ENCODE measurements at regions not wholly inside any gene's neighbourhood (a gene's known extent, or its start where the extent isn't known, plus 50 kb on each side); places are given as distances from the start of the nearest gene placed in this dataset.
"Not testable (repeated sequence)": the region's sequence is repeated elsewhere in the genome, so short reads cannot be mapped to it uniquely, and the experiment has no call there.

DNA sequence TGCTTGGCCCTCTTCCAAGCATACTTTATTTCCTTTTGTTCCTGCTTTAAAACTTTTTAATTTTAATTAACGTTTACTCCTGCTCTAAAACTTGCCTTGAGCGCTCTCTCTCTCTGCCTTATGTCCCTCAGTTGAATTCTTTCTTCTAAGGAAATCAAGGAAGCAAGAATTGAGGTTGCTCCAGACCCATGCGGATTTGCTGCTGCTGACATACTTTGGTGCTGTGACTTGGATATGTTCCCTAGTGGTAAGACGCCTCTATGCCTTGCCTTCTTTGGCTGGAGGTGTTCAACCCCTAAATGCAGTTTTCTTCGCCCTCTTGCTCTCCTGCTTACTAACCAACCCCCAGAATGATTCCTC is 148.1 kb downstream of the ADSS2 start:
- ChIA-PET CTCF (no interaction called here), POLR2A (no interaction called here)
- intact Hi-C loops (cut with micrococcal nuclease) = no loop called here
- DNase-seq (no peak), ATAC-seq (no peak)
- TF ChIP-seq, protein P1, sequence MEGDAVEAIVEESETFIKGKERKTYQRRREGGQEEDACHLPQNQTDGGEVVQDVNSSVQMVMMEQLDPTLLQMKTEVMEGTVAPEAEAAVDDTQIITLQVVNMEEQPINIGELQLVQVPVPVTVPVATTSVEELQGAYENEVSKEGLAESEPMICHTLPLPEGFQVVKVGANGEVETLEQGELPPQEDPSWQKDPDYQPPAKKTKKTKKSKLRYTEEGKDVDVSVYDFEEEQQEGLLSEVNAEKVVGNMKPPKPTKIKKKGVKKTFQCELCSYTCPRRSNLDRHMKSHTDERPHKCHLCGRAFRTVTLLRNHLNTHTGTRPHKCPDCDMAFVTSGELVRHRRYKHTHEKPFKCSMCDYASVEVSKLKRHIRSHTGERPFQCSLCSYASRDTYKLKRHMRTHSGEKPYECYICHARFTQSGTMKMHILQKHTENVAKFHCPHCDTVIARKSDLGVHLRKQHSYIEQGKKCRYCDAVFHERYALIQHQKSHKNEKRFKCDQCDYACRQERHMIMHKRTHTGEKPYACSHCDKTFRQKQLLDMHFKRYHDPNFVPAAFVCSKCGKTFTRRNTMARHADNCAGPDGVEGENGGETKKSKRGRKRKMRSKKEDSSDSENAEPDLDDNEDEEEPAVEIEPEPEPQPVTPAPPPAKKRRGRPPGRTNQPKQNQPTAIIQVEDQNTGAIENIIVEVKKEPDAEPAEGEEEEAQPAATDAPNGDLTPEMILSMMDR (IDR thresholded peaks at IDR 0.05) = no peak
- no peak overlapping the region for H3K4me3 Mint-ChIP-seq
- peaks cover 5% of the 10 kb centered on the region for H3K4me1 Mint-ChIP-seq (ENCODE audit: low read depth)
- no peak overlapping the region for H3K27ac Mint-ChIP-seq
- no peaks in the 10 kb centered on the region for H3K27me3 Mint-ChIP-seq
- H3K9me3 Mint-ChIP-seq = peaks cover 2% of the 10 kb centered on the region
- no peaks in the 10 kb centered on the region for H3K36me3 Mint-ChIP-seq (ENCODE audit: low read depth)

DNA sequence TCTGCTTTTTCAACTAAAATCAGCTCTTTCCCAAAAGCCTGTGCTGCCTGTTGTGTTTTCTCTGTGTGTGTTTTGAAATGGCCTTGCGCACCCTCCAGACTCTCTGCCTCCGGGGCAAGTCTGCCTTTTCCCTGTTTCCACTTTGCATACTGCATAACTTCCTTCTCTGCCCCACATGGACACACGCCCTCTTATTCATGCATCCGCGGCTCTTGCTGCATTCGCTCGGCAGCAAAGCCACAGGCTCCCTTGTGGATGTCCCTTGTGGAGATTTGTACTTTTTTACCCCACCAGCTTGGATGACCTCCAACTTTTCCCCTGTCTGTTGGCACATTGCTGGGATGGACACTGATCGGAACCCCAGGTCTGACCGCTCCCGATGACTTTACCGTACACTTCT is 147.6 kb downstream of the ADSS2 start:
- Mint-ChIP-seq H3K9me3 (peaks cover 2% of the 10 kb centered on the region), H3K4me3 (no peak overlapping the region), H3K27me3 (no peaks in the 10 kb centered on the region), H3K27ac (no peak overlapping the region), H3K4me1 (ENCODE audit: low read depth) (peaks cover 4% of the 10 kb centered on the region), H3K36me3 (ENCODE audit: low read depth) (no peaks in the 10 kb centered on the region)
- DNase-seq = no peak
- intact Hi-C loops (cut with micrococcal nuclease) = no loop called here
- ChIA-PET CTCF (no interaction called here), POLR2A (no interaction called here)
- no peak for ATAC-seq
- TF ChIP-seq, protein P1 (IDR thresholded peaks at IDR 0.05) = no peak

DNA sequence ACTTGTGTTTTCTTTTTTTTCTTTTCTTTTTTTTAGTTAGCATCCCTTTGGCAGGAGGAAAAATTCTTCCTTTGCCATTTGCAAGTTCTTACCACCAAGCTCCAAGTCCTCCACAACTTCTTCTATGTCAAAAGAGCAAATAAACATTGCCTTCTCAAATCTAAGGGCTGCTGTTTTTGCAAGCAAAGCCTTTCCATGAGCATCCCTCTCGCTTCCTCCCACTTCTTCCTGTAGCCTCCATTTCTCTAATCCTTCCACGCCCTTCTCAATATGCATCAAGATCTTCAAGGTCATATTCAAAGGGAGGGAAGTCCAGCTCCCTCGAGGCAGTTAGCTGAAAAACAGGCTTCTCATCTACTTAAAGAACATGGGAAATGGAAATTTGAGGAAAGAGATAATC is 147.1 kb downstream of the ADSS2 start:
- ChIA-PET CTCF (no interaction called here), POLR2A (no interaction called here)
- Mint-ChIP-seq H3K4me3 (no peak overlapping the region), H3K27me3 (no peaks in the 10 kb centered on the region), H3K27ac (no peak overlapping the region), H3K4me1 (ENCODE audit: low read depth) (no peaks in the 10 kb centered on the region), H3K36me3 (ENCODE audit: low read depth) (no peaks in the 10 kb centered on the region), H3K9me3 (peaks cover 4% of the 10 kb centered on the region)
- ATAC-seq = no peak
- DNase-seq = no peak
- intact Hi-C loops (cut with micrococcal nuclease) = no loop called here
- TF ChIP-seq, protein P1 (IDR thresholded peaks at IDR 0.05) = no peak

DNA sequence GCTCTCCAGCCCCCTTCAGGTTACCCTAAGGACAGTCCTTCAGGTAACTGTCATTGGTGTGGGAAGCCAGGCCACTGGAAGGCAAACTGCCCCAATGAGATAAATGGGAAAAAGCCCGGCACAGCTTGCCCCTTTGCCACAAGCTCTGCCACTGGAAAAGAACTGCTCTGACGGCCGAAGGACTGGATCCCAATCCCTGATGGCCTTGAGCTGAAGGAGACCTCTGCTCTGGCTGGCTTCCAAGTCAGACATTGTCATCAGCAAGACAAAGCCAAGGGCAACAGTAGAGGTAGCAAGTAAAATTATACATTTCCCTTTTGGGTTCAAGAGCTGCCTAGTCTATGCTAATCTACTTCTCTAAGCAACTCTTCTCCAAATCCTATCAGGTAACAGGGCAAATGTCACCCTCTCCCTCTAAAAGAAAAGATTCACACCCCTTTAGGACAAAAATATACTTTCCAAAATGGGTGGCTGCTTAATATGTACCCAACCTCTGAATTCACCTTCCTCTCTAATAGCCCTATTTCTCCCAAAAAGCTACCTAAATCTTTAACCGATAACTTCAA is 145.8 kb downstream of the ADSS2 start:
- ChIA-PET POLR2A (no interaction called here), CTCF (interaction anchor here (0.6 kb wide), 1 partner anchor 298 kb away, joined by 5 read pairs; no protein-coding TSS in a partner anchor)
- Mint-ChIP-seq H3K4me3 (no peak overlapping the region), H3K27me3 (no peaks in the 10 kb centered on the region), H3K27ac (no peak overlapping the region), H3K9me3 (peaks cover 4% of the 10 kb centered on the region), H3K4me1 (ENCODE audit: low read depth) (no peaks in the 10 kb centered on the region), H3K36me3 (ENCODE audit: low read depth) (no peaks in the 10 kb centered on the region)
- TF ChIP-seq, protein P1 (IDR thresholded peaks at IDR 0.05) = no peak
- no peak for ATAC-seq
- intact Hi-C loops (cut with micrococcal nuclease) = no loop called here
- no peak for DNase-seq

DNA sequence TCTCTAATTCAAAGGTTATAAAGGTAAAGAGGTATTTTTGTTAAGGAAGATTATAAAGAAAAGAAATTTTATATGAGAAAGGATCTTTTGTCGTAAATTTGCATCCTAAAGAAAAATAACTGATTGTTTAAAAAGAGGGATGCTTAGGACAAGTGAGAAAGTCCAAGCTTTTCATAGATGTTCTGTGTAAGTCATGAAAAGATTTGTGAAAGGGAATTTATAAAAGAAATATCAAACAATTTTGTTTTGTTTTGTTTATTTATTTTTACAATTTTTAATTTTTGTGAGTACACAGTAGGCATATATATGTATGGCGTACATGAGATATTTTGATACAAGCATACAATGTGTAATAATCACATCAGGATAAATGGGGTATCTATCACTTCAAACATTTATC is 145.2 kb downstream of the ADSS2 start:
- intact Hi-C loops (cut with micrococcal nuclease) = no loop called here
- no peak for DNase-seq
- ATAC-seq = no peak
- peaks cover 4% of the 10 kb centered on the region for H3K9me3 Mint-ChIP-seq
- H3K4me1 Mint-ChIP-seq (ENCODE audit: low read depth) = no peaks in the 10 kb centered on the region
- TF ChIP-seq, protein P1 (IDR thresholded peaks at IDR 0.05) = no peak
- H3K4me3 Mint-ChIP-seq = no peak overlapping the region
- CTCF ChIA-PET = interaction anchor here (0.6 kb wide), 1 partner anchor 297 kb away, joined by 5 read pairs; no protein-coding TSS in a partner anchor
- no peaks in the 10 kb centered on the region for H3K27me3 Mint-ChIP-seq
- H3K27ac Mint-ChIP-seq = no peak overlapping the region
- H3K36me3 Mint-ChIP-seq (ENCODE audit: low read depth) = no peaks in the 10 kb centered on the region
- POLR2A ChIA-PET = no interaction called here

DNA sequence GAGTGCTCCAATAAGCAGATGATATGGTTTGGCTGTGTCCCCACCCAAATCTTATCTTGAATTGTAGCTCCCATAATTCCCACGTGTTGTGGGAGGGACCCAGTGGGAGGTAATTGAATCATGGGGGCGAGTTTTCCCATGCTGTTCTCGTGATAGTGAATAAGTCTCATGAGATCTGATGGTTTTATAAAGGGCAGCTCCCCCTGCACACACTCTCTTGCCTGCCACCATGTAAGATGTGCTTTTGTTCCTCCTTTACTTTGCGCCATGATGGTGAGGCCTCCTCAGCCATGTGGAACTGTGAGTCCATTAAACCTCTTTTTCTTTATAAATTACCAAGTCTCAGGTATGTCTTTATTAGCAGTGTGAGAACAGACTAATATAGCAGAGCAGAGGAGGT is 142.5 kb downstream of the ADSS2 start:
- H3K4me3 Mint-ChIP-seq; H3K36me3 Mint-ChIP-seq (ENCODE audit: low read depth); H3K27me3 Mint-ChIP-seq; DNase-seq; intact Hi-C loops (cut with micrococcal nuclease); H3K9me3 Mint-ChIP-seq; H3K4me1 Mint-ChIP-seq (ENCODE audit: low read depth); ATAC-seq; H3K27ac Mint-ChIP-seq; POLR2A ChIA-PET: not testable (repeated sequence)
- CTCF ChIA-PET = interaction anchor here (1.0 kb wide), 1 partner anchor 9 kb away, joined by 5 read pairs; no protein-coding TSS in a partner anchor

Data from activated CD8-positive, alpha-beta T cell treated with anti-CD3 and anti-CD28 coated beads for 36 hours (primary cell).